PFSK-1 (cell line): ENCODE measurements at regions not wholly inside any gene's neighbourhood (a gene's known extent, or its start where the extent isn't known, plus 50 kb on each side); places are given as distances from the start of the nearest gene placed in this dataset.

ENCODE experiments used
- FOXP2 ChIP-seq: optimal IDR thresholded peaks from 2 replicates; pipeline ENCODE3; 2011; ENCODE audit warnings: borderline replicate concordance, control low read depth, inconsistent platforms; ENCODE audit not compliant: insufficient read depth; ENCODE audit errors: extremely low read length, extremely low read depth
- POLR2AphosphoS5 ChIP-seq: IDR thresholded peaks from 2 replicates; pipeline ENCODE4 v1.6.1; 2012; ENCODE audit warnings: low read depth, mild to moderate bottlenecking, control low read depth, low read length, moderate library complexity
- SIN3A ChIP-seq: IDR thresholded peaks from 2 replicates; pipeline ENCODE4 v1.6.1; 2012; ENCODE audit warnings: mild to moderate bottlenecking, low read length, moderate library complexity, borderline replicate concordance; ENCODE audit not compliant: insufficient read depth
- TAF1 ChIP-seq: IDR thresholded peaks from 2 replicates; pipeline ENCODE4 v1.6.1; 2012; ENCODE audit warnings: low read length, control low read depth, borderline replicate concordance; ENCODE audit not compliant: insufficient read depth
- TF ChIP-seq, protein P1 (sequence below), 2 experiments: IDR thresholded peaks; 2 replicates each; pipeline versions ENCODE4 v1.6.1 to v1.8.0; 2011 to 2012; ENCODE audit warnings: low read depth in 2 of 2, low read length in 2 of 2, control low read depth in 1 of 2, inconsistent platforms in 1 of 2, mild to moderate bottlenecking in 1 of 2, moderate library complexity in 1 of 2; ENCODE audit not compliant: insufficient read depth in 1 of 2

DNA sequence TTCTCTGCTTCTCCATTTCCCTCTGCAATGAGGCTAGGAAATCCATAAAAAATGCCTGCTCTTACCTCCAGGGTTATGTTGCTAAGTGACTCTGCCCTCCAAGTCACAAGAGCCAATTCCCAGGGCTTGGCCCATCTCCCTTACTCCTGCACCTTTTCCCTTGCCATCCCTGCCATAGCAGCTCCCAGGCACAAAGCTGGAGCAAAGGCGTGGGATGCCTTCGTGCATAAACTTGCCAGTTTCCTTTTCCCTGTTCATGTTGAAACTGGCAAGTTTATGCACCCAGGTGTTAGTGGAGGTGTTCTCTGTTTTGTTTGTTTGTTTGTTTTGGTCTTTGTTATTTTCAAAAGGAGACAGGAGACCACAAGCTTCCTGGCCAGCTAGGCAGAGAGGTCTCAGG, 195.1 kb downstream of the ACKR3 start:
- TF ChIP-seq TAF1 (no peak), SIN3A (no peak), FOXP2 (no peak), POLR2AphosphoS5 (no peak)
- TF ChIP-seq, protein P1, sequence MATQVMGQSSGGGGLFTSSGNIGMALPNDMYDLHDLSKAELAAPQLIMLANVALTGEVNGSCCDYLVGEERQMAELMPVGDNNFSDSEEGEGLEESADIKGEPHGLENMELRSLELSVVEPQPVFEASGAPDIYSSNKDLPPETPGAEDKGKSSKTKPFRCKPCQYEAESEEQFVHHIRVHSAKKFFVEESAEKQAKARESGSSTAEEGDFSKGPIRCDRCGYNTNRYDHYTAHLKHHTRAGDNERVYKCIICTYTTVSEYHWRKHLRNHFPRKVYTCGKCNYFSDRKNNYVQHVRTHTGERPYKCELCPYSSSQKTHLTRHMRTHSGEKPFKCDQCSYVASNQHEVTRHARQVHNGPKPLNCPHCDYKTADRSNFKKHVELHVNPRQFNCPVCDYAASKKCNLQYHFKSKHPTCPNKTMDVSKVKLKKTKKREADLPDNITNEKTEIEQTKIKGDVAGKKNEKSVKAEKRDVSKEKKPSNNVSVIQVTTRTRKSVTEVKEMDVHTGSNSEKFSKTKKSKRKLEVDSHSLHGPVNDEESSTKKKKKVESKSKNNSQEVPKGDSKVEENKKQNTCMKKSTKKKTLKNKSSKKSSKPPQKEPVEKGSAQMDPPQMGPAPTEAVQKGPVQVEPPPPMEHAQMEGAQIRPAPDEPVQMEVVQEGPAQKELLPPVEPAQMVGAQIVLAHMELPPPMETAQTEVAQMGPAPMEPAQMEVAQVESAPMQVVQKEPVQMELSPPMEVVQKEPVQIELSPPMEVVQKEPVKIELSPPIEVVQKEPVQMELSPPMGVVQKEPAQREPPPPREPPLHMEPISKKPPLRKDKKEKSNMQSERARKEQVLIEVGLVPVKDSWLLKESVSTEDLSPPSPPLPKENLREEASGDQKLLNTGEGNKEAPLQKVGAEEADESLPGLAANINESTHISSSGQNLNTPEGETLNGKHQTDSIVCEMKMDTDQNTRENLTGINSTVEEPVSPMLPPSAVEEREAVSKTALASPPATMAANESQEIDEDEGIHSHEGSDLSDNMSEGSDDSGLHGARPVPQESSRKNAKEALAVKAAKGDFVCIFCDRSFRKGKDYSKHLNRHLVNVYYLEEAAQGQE (IDR thresholded peaks at IDR 0.05; ENCODE audit: insufficient read depth in 1 of 2, low read depth in 2 of 2, low read length in 2 of 2): no peak

DNA sequence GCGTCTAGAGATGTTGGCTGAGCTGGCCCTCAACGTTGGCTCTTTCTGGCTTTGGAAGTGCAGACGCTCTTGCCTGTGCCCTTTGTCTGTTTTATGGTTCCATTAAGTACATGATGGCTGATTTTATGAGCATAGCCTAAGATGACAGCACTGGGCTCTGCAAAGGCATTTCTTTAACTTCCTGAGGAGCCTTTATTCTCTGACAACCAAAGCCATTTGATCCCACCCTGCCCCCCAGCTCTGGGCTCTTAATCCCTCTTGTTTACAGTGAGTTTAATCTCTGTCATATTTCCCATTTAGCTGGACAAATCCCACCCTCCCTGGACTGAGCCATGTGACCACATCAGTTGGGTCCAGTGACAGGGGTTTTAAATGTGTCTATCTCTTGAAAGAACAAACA, 195.9 kb downstream of the ACKR3 start:
- TF ChIP-seq FOXP2: no peak
- TF ChIP-seq, protein P1 (IDR thresholded peaks at IDR 0.05; ENCODE audit: insufficient read depth in 1 of 2, low read depth in 2 of 2, low read length in 2 of 2): no peak

DNA sequence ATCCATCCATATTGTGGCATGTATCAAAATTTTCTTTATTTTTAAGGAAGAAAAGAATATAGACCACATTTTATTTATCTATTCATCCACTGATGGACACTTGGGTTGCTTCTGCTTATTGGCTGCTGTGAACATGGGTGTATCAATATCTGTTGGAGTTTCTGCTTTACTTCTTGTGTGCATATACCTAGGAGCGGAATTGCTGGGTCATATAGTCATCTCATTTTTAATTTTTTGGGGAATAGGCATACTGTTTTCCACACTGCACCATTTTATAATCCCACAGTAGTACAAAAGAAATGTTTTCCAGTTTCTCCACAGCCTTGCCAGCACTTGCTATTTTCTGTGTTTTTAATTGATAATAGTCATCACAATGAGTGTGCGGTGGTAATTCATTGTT, 197.2 kb downstream of the ACKR3 start:
- no peak for TF ChIP-seq TAF1
- TF ChIP-seq, protein P1 (IDR thresholded peaks at IDR 0.05; ENCODE audit: insufficient read depth in 1 of 2, low read depth in 2 of 2, low read length in 2 of 2): no peak
- TF ChIP-seq POLR2AphosphoS5: no peak
- TF ChIP-seq FOXP2: no peak
- TF ChIP-seq SIN3A: no peak

DNA sequence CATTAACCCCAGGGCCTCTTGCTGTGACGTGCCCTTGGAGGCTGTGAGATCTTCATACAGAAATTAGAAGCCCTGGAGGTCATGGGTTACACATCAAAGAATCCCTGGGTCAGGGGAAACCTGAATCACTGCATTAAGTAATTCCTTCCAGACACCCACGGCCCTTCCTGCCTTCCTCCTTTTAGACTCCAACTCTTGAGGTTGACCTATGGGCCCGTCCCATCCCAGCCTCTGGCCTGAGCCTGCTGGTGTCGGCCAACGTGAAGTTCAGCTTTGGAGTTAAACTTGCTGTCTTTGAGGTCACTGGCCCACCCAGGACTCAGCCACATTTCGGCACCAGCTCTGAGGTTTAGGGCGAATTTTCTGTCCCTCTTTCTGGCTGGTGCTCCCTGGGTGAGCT, 198.3 kb downstream of the ACKR3 start:
- no peak for TF ChIP-seq SIN3A
- no peak for TF ChIP-seq FOXP2
- TF ChIP-seq, protein P1 (IDR thresholded peaks at IDR 0.05; ENCODE audit: insufficient read depth in 1 of 2, low read depth in 2 of 2, low read length in 2 of 2): no peak
- TF ChIP-seq POLR2AphosphoS5: no peak
- TF ChIP-seq TAF1: no peak

DNA sequence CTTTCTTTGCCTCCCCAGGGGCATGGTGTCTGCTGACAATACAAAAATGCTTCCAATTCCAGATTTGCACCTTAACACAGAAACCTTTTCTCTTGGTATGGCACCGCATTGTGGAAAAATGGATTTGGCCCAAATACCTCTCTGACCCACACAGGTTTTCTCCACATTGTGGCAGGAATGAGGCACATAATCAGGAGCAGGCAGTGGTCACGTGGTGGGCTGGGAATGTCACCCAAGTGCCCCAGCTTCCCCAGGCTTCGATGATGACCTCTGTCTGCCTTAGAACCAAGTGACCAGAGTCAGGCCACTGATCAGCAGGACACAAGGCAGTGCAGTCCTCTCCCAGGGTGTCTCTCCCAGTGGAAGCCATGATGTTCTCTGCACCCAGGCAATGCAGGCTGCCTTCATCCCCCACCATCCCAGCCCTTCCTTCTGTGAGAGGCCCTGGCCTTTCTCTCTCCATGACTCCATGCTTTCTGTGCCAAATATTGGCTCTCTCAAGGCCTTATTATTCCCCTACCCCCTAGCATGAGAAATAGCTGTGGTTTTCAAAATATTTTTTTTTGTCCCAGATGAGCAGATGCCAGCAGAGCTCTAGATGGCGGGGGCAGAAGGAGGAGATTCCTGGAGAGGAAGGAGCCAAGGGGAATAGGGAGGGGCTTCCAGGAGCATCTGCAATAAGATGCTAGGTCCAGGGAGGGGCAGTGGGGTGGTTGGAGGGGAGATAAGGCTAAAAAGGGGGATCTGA, 198.9 kb downstream of the ACKR3 start:
- TF ChIP-seq SIN3A (no peak), TAF1 (no peak), FOXP2 (no peak), POLR2AphosphoS5 (no peak)
- TF ChIP-seq, protein P1 (IDR thresholded peaks at IDR 0.05; ENCODE audit: insufficient read depth in 1 of 2, low read depth in 2 of 2, low read length in 2 of 2): no peak
